ENCODE measurements at regions not wholly inside any gene's neighbourhood (a gene's known extent, or its start where the extent isn't known, plus 50 kb on each side); places are given as distances from the start of the nearest gene placed in this dataset.

- no peak overlapping the region for H3K4me3 ChIP-seq (ENCODE audit: low read length)
- TF ChIP-seq CTCF (conservative IDR thresholded peaks at IDR 0.05; ENCODE audit: low read length) = no peak
- no peak for DNase-seq (ENCODE audit: low read depth)
Observed at GRCh38 chr9:30900706-30901105, 1483.7 kb upstream of the ACO1 start.

GRCh38 chr9:30913331-30913730 lies 1471.1 kb upstream of the ACO1 start:
- no peak for TF ChIP-seq CTCF (conservative IDR thresholded peaks at IDR 0.05; ENCODE audit: low read length)
- H3K4me3 ChIP-seq (ENCODE audit: low read length) = no peak overlapping the region
- no peak for DNase-seq (ENCODE audit: low read depth)

GRCh38 chr9:30915451-30915850 lies 1469.0 kb upstream of the ACO1 start:
- TF ChIP-seq CTCF (conservative IDR thresholded peaks at IDR 0.05; ENCODE audit: low read length) = no peak
- no peak overlapping the region for H3K4me3 ChIP-seq (ENCODE audit: low read length)
- no peak for DNase-seq (ENCODE audit: low read depth)

GRCh38 chr9:30925126-30925525 lies 1459.3 kb upstream of the ACO1 start:
- TF ChIP-seq CTCF (conservative IDR thresholded peaks at IDR 0.05; ENCODE audit: low read length) = no peak
- H3K4me3 ChIP-seq (ENCODE audit: low read length) = no peak overlapping the region
- no peak for DNase-seq (ENCODE audit: low read depth)

GRCh38 chr9:30925635-30926034 lies 1458.8 kb upstream of the ACO1 start:
- H3K4me3 ChIP-seq (ENCODE audit: low read length) = no peak overlapping the region
- TF ChIP-seq CTCF (conservative IDR thresholded peaks at IDR 0.05; ENCODE audit: low read length) = no peak
- DNase-seq (ENCODE audit: low read depth) = no peak

GRCh38 chr9:30928045-30928444 lies 1456.4 kb upstream of the ACO1 start:
- no peak for DNase-seq (ENCODE audit: low read depth)
- no peak for TF ChIP-seq CTCF (conservative IDR thresholded peaks at IDR 0.05; ENCODE audit: low read length)
- no peak overlapping the region for H3K4me3 ChIP-seq (ENCODE audit: low read length)

GRCh38 chr9:30932226-30932625 lies 1452.2 kb upstream of the ACO1 start:
- H3K4me3 ChIP-seq (ENCODE audit: low read length) = no peak overlapping the region
- no peak for DNase-seq (ENCODE audit: low read depth)
- no peak for TF ChIP-seq CTCF (conservative IDR thresholded peaks at IDR 0.05; ENCODE audit: low read length)

Measured in AG10803 (cell line).